Heart right ventricle (tissue), 16 donors: ENCODE measurements at regions not wholly inside any gene's neighbourhood (a gene's known extent, or its start where the extent isn't known, plus 50 kb on each side); places are given as distances from the start of the nearest gene placed in this dataset.
A peak's percentile ranks its signal among the peaks of the same experiment; 100 is the strongest.

Source experiments
- ATAC-seq, 8 donors: fragments of 200-7000 bp; cut with Tn5 transposase; one replicate each; pipeline ENCODE4 v1.9.1; 2020; ENCODE audit warnings: mild to moderate bottlenecking in 8 of 8, moderate library complexity in 8 of 8, moderate number of reproducible peaks in 1 of 8
- DNase-seq, 2 donors: peaks; one replicate each; pipeline ENCODE4 v3.0.0-alpha.2; 2020
- H3K27ac ChIP-seq, 10 donors: fragments of 200-600 bp; sonication (generic) in 2 of 10; one replicate each; pipeline versions ENCODE4 v1.5.0 to v1.8.0; 2020 to 2022; ENCODE audit warnings: mild to moderate bottlenecking in 3 of 10
- H3K27me3 ChIP-seq, 7 donors: fragments of 200-600 bp; one replicate each; pipeline ENCODE4 v1.8.0; 2021 to 2022; ENCODE audit warnings: mild to moderate bottlenecking in 2 of 7
- H3K36me3 ChIP-seq, 9 donors: fragments of 200-600 bp; sonication (generic) in 1 of 9; one replicate each; pipeline versions ENCODE4 v1.5.0 to v1.8.0; 2020 to 2022; ENCODE audit warnings: mild to moderate bottlenecking in 2 of 9
- H3K4me1 ChIP-seq, 9 donors: fragments of 200-600 bp; sonication (generic) in 1 of 9; one replicate each; pipeline versions ENCODE4 v1.5.0 to v1.8.0; 2020 to 2022; ENCODE audit warnings: mild to moderate bottlenecking in 4 of 9
- H3K4me3 ChIP-seq, 10 donors: fragments of 200-600 bp; sonication (generic) in 2 of 10; one replicate each; pipeline versions ENCODE4 v1.5.0 to v1.8.0; 2020 to 2022; ENCODE audit warnings: mild to moderate bottlenecking in 7 of 10, moderate library complexity in 2 of 10
- H3K9me3 ChIP-seq, 11 donors: fragments of 200-600 bp in 10 of 11; sonication (generic) in 2 of 11; one replicate each; pipeline versions ENCODE4 v1.5.0 to v1.8.0; 2013 to 2022; ENCODE audit warnings: mild to moderate bottlenecking in 2 of 11, control low read depth in 1 of 11, moderate library complexity in 1 of 11
- CTCF ChIP-seq, 9 donors: fragments of 200-600 bp; sonication (generic) in 2 of 9; IDR thresholded peaks; one replicate each; pipeline versions ENCODE4 v1.5.0 to v1.8.0; 2021 to 2022; ENCODE audit warnings: antibody characterized with exemption in 9 of 9, mild to moderate bottlenecking in 5 of 9, moderate library complexity in 1 of 9
- WGBS, 2 donors: extraction: QIAGEN DNeasy Blood & Tissue Kit; methylation state at CpG; one replicate each; pipeline ENCODE4 v1.1.7; 2013; ENCODE audit warnings: inconsistent platforms in 1 of 2; 5-methylcytosine and 5-hydroxymethylcytosine counted together
- intact Hi-C, 10 donors: fragments of 100-400 bp; cut with DNase I; formaldehyde crosslinking; loops; one replicate each; pipeline versions ENCODE4 v1.11.1 to v1.14.2; 2022
- donor health status: Arrhythmogenic right ventricular cardiomyopathy.
- donor health status: ischemic (EF 13 %, LVEDD 7.1; RV severe dilation, severe dysfunction).
- donor health status: healthy with polysubstance abuse.
- donor health status: DM: no; HTN: yes; CAD: no.
- donor health status: DM: no; HTN: no; CAD: no.
- donor health status: ischemic (EF 25% LVEDD 6.9; RV normal size, moderate dysfunction).
- donor health status: ischemic (EF 25% LVEDD 5.7; RV mildly dilated, moderate dysfunction).
- donor health status: healthy.
- donor health status: DM: yes; HTN: yes; CAD: no.
- donor health status: Ischemic cardiomyopathy.
- donor health status: ischemic (EF 35%, LVEDD 5.7; RV mildly dilated, moderate dysfunction).
- donor health status: nonischemic (EF 11% LVEDD 7.7; RV severe dilation, severe dysfunction).
- donor health status: DM: yes; HTN: yes; CAD: no.
- donor health status: PGD.
- donor health status: ischemic (EF 29% LVEDD 5.4; RV normal size, mild dysfunction).
- donor health status: nonischemic (EF 23%, LVEDD 6.1; RV moderate dilation, normal function).

GRCh38 chr3:48088056-48088748, 72.0 kb upstream of the MAP4 start:
- intact Hi-C loops, result loop anchor here in 8 of 10 donors (2.0 to 10.0 kb wide), 10 partner anchors 44 to 76 kb away; partner anchors contain the start of gene MAP4 (in 3 of the 8)
- Histone ChIP-seq H3K27ac (peak overlapping the region; percentile 96 to 99 (median 98)), H3K4me3 (peak overlapping the region; percentile 66 to 99 (median 90)), H3K27me3 (no peaks in the 10 kb centered on the region), H3K36me3 (peaks cover 0 to 21% (median 0%) of the 10 kb centered on the region in 9 donors), H3K9me3 (no peaks in the 10 kb centered on the region), H3K4me1 (peaks cover 10 to 53% (median 46%) of the 10 kb centered on the region in 9 donors)
- WGBS, 2 donors, result 1% methylated on average over 40 of the region's 40 CpGs
- peak; percentile 29 to 36 for DNase-seq
- ATAC-seq, result peak; percentile 3 to 54 (median 31)
- TF ChIP-seq CTCF (IDR thresholded peaks at IDR 0.05), result no peak

GRCh38 chr3:48086705-48087104, 70.5 kb upstream of the MAP4 start:
- ATAC-seq (no peak), DNase-seq (no peak)
- Histone ChIP-seq H3K9me3 (no peaks in the 10 kb centered on the region), H3K4me1 (peaks cover 10 to 68% (median 56%) of the 10 kb centered on the region in 9 donors), H3K27me3 (no peaks in the 10 kb centered on the region), H3K4me3 (peak overlapping the region in 8 of 10 donors; percentile 3 to 99 (median 87)), H3K27ac (peak overlapping the region; percentile 96 to 99 (median 98)), H3K36me3 (peaks cover 0 to 22% (median 0%) of the 10 kb centered on the region in 9 donors)
- no peak for TF ChIP-seq CTCF (IDR thresholded peaks at IDR 0.05)
- intact Hi-C loops, result loop anchor here in 8 of 10 donors (5.0 to 10.0 kb wide), 8 partner anchors 46 to 74 kb away; partner anchors contain the start of gene MAP4 (in 3 of the 8)

DNA sequence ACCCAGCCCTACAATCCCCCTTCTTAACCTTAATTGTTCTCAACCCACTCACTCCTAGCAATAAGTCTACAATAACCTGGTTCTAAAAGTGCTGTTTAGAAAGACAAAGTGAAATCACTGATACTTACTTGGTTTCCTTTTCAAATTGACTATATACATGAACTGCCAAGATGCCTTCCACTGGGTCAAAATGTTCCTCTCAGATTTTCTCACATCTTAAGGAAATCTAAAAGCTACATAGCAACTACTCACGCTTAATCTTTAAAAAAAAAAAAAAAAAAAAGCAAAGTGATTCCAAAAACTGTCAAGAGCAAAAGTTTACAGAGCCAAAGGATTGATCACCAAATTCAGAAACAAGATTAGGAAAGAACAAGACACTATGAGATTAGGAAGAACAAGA, 68.7 kb upstream of the MAP4 start:
- H3K9me3 ChIP-seq, result no peaks in the 10 kb centered on the region
- no peak for TF ChIP-seq CTCF (IDR thresholded peaks at IDR 0.05)
- peaks cover 0 to 33% (median 0%) of the 10 kb centered on the region in 9 donors for H3K36me3 ChIP-seq
- no peak overlapping the region for H3K4me3 ChIP-seq
- ATAC-seq, result no peak
- 62 to 70% methylated on average over 1 of the region's 1 CpG for WGBS, 2 donors
- H3K4me1 ChIP-seq, result peaks cover 10 to 81% (median 68%) of the 10 kb centered on the region in 9 donors
- peak overlapping the region in 8 of 10 donors; percentile 0 to 99 (median 98) for H3K27ac ChIP-seq
- H3K27me3 ChIP-seq, result no peaks in the 10 kb centered on the region
- intact Hi-C loops, result loop anchor here in 8 of 10 donors (5.0 to 10.0 kb wide), 8 partner anchors 47 to 73 kb away; partner anchors contain the start of gene MAP4 (in 3 of the 8)
- no peak for DNase-seq

DNA sequence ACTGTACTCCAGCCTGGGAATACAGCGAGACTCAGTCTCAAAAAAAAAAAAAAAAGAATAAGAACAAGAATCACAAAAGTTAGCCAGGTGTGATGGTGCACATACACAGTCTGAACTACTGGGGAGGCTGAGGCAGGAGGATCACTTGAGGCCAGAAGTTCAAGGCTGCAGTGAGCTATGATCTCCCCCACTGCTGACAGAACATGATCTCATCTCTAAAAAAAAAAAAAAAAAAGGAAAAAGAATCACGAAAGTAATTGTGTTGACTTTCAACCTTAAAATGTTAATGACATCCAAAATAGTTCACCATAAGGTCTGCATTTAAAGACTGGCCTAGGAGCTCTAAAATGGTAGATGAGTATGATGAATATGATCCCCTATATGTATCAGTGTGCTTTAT, 68.0 kb upstream of the MAP4 start:
- H3K27ac ChIP-seq, result peak overlapping the region in 6 of 10 donors; percentile 60 to 99 (median 98)
- no peak overlapping the region for H3K4me3 ChIP-seq
- intact Hi-C loops, result loop anchor here in 4 of 10 donors (10.0 kb wide), 3 partner anchors 49 to 71 kb away; partner anchors contain the start of gene MAP4 (in 2 of the 4)
- ATAC-seq, result no peak
- H3K27me3 ChIP-seq, result no peaks in the 10 kb centered on the region
- TF ChIP-seq CTCF (IDR thresholded peaks at IDR 0.05), result no peak
- WGBS, 2 donors, result 52 to 58% methylated on average over 2 of the region's 2 CpGs
- peaks cover 0 to 33% (median 2%) of the 10 kb centered on the region in 9 donors for H3K36me3 ChIP-seq
- H3K4me1 ChIP-seq, result peaks cover 10 to 83% (median 63%) of the 10 kb centered on the region in 9 donors
- DNase-seq, result no peak
- no peaks in the 10 kb centered on the region for H3K9me3 ChIP-seq
